ENCODE measurements at regions not wholly inside any gene's neighbourhood (a gene's known extent, or its start where the extent isn't known, plus 50 kb on each side); places are given as distances from the start of the nearest gene placed in this dataset.
"Not testable (repeated sequence)": the region's sequence is repeated elsewhere in the genome, so short reads cannot be mapped to it uniquely, and the experiment has no call there.

DNA sequence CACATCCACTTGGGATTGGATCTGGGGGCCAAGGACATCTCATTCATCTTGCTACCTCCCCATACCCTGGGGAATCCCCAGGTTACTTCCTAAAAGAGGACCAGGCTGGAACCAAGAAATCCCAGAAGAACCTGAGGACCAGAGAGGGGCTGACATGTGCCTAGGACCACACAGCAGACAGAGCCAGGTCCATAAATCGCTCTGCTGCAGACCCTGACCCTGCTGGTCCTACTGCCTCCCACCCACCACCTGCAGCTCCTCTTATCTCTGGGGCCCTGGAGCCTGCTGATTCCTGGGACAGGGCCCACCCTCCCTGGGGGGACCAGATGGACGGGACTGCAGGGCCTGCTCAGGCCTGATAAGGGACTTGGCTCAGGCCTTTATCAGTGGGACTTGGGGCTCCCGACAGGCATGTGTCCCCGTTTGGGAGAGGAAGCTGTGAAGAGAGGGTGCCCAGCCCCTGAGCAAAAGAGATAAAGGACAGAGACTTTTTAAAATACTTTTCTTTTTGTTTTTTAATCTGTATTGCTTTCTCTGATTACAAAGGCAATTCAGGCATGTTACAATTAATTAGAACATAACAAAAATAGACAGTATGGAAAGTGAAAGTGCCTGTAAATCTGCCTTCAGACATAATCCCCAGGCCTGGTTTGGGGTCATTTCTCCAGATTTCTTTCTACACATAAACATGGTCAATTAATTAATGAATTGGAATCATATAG, 101.3 kb upstream of the LARP1 start:
- DNase-seq (ENCODE audit: low spot score): no peak

DNA sequence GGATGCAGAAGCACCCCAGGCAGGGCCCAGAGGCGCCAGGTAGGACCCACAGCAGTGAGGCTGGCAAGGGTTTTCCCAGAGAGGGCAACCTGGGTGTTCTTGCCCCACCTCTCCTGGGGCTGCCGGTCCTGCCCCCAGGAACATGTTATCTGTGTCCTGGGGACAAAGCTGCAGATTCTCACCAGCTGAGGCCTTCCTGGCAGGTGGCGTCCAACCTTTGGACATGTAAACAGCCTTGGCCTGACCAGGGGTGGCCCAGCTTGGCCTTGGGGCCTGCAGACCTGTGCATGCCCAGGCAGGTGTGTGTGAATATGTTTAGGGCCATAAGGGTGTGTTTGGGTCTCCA, 101.8 kb upstream of the LARP1 start:
- peak; percentile 65 for DNase-seq (ENCODE audit: low spot score)

DNA sequence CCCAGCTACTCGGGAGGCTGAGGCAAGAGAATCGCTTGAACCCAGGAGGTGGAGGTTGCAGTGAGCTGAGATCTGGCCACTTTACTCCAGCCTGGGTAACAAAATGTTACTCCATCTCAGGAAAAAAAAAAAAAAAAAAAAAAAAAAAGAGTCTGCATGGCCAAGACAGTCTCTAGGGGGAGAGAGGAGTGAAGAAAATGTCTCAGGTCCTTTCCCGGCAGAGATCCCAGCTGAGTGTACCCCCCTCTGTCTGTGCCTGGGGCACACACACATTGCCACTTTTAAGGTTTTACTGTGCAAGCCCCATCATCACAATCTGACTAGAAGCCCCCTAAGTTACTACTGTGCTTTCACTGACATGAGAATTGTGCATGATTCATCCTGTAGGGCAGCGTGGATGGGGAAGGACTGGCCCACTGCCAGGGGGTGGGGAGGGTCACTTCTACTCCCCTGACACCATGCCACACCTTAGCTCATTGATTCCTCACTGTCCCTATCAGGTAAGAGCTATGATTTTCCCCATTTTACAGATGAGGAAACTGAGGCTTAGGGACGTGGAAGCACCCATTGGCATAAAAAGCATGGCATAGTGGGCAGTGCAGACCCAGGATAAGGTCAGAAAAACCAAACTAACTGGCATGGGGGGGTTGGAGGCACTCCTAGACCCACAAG, 102.3 kb upstream of the LARP1 start:
- no peak for DNase-seq (ENCODE audit: low spot score)

DNA sequence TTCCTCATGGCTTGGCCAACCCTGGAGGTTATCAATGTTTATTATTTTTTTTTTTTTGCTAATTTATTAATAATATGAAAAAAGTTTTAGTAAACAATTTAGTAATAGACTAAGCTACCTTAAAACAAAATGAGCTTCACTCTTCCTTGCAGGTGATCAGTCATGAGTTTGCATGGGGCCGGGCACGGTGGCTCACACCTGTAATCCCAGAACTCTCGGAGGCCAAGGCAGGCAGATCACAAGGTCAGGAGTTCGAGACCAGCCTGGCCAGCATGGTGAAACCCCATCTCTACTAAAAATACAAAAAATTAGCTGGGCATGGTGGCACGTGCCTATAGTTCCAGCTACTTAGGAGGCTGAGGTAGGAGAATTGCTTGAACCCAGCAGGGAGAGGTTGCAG, 103.4 kb upstream of the LARP1 start:
- peak; percentile 74 for DNase-seq (ENCODE audit: low spot score)

DNA sequence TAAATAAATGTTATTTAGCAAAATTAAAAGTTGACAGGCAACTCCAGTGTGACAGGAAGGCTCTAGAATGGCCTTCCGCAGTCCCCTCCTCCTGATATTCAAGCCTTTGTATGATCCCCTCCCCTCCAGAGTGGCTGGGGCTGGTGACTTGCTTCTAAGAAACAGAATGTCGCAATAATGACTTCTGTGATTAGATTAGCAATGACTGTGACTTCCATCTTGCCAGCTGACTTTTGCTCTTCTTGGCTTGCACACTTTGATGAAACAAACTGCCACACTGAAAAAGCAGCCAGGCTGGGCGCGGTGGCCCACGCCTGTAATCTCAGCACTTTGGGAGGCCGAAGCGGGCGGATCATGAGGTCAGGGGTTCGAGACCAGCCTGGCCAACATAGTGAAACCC, 106.5 kb upstream of the LARP1 start:
- DNase-seq (ENCODE audit: low spot score): no peak

DNA sequence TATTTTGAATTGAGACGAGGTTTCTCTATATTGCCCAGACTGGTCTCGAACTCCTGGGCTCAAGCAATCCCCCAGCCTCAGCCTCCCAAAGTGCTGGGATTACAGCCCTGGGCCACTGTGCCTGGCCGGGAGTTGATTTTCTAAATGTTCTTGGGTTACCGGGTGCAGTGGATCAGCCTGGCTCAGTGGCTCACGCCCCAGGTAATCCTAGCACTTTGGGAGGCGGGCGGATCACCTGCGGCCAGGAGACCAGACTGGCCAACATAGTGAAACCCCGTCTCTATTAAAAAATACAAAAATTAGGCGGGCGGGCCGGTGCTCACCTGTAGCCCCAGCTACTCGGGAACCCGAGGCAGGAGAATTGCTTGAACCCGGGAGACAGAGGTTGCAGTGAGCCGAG, 106.9 kb upstream of the LARP1 start:
- DNase-seq (ENCODE audit: low spot score): no peak

DNA sequence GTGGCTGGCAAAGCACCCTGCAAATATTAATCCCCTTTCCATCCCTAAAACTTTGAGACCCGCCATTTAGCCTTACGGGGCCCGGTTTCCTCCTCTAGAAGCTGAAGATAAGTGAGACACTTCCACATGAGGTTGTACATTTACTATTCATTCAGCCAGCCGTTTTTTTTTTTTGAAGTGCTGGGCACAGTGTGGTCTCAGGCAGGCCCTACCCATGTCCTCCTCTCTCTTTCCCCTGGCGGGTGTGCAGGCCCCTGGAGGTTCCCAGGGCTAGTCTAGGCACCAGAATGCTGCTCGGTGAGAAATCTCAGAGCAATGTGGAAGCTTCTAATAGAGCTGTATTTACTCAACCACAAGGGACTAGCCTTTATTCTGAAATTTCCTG, 107.4 kb upstream of the LARP1 start:
- no peak for DNase-seq (ENCODE audit: low spot score)

DNA sequence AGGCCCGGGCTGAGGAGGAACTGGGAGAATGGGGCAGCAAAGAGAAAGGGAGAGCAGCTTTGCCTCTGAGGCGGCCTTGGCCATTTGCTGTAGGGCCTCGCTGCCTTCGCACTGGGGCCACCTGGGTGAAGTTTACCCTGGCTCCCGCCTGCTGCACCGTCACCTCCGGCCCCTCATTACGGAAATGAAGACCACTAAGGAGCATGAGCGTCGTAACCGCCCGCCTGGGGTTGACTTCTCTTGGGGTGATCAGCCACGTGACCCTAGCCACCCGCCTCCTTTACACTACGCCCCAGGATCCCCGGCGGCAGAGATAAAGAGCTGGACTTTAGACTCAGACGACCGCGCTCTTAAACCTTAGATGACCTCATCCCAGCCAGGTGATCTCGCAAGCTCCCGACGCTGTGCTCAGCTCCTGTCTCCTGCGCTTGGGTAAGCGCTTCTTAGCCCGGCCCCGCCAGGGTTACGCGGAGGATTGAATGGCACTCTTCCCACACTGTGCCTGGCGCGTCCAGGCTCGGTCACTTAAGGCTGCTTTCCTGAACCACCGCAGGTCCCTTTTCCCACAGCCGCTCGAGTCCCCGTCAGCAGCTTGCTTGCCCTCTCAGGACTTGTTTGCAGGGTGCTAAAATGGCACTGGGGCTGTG, 107.9 kb upstream of the LARP1 start:
- peak; percentile 59 for DNase-seq (ENCODE audit: low spot score)

DNA sequence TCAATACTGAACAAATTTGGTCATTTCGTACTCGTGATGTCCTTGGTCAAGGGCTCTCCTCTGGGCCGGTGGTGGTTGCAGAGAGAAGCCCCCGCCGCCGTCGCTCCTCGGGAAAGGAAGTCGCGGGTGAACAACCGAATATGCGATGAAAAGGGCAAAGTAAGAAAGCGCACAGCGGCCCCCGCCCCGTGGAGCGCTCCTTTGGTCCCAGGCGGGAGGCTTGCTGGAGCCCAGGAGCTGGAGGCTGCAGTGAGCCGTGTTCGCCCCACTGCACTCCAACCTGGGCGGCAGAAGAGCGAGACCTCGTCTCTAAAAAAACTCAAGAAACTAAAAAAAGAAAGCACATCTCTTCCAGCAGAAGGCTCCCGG, 108.4 kb upstream of the LARP1 start:
- no peak for DNase-seq (ENCODE audit: low spot score)

DNA sequence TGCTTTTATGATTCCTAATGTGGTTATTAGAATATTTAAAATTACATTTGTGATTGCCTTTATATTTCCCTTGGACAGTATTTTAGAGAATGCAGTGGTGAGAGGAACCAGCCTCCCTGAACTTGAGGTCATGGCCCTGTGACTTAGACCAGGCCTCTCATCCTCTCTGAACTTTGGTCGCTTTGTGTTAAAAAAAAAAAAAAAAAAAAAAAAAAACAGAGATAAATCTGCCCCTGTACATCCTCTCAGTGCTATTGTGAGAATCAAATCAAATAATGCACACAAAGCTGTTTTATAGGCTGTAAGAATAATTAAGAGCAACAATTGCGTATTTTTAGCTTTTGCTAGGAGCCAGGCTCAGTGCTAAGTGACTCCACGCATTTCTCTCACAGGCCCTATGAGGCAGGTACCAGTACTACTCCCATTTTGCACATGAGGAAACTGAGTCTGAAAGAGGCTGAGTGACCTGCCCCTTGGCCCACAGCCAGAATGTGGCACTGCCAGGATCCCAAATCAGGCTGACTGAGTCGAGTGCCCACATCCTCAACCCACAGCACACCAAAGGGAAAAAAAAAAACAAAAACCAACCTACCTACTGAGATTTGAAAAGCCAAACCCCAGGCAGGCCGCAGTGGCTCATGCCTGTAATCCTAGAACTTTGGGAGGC, 110.3 kb upstream of the LARP1 start:
- DNase-seq (ENCODE audit: low spot score): peak; percentile 41

DNA sequence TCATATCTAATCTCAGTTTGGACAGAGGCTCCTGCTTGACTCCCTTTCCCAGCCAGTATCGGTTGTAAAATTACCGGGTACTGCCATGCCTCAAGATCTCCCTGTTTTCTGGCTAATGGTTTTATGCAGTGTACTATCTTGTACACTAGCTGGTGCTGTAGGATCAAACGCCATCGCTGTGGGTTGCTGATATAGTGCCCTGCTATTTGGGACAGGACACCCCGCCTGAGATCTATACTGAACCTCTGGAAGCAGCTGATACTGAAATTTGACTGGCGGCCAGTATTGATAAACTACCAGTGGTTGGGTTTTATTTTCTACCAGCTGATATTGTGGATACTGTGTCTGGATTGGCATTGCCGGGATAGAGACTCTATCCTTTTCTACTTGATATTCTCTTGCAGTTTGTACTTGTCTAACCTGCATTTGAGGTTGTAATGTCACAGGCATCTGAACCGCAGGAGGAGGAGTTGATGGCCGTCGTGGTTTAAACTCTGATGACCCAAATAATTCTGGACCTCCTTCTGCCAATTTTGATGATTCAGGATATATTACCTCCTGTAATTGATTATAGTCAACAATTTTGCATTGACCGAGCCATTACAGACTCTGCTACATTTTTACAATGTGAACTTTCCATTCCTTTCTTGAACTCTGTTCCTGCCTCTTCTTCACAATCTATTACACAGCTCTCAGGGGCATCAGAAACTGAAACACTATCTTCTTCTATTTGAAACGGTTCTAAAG, 112.5 kb upstream of the LARP1 start:
- DNase-seq (ENCODE audit: low spot score): peak; percentile 9

DNA sequence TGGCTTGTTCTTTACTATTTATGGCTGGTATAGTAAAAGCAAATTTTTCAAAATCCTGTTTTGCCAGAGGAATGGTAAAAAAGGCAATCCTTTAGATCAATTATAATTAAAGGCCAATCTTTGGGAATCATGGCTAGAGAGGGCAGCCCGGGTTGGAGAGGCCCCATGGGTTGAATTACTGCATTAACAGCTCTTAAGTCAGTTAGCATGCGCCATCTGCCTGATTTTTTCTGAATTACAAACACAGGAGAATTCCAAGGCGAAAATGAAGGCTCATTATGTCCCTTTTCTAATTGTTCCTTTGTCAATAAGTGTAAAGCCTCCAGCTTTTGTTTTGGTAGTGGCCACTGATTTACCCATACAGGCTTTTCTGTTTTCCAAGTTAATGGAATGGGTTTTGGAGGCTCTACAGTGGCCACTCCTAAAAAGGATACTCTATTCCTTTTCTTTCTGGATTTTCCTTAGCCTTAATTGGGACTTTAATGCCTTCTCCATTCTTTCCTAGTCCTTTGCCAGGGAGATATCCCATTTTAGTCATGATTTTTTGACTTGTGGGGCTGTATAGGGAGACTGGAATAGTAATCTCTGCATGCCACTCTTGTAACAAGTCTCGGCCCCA, 114.9 kb upstream of the LARP1 start:
- not testable (repeated sequence) for DNase-seq (ENCODE audit: low spot score)

DNA sequence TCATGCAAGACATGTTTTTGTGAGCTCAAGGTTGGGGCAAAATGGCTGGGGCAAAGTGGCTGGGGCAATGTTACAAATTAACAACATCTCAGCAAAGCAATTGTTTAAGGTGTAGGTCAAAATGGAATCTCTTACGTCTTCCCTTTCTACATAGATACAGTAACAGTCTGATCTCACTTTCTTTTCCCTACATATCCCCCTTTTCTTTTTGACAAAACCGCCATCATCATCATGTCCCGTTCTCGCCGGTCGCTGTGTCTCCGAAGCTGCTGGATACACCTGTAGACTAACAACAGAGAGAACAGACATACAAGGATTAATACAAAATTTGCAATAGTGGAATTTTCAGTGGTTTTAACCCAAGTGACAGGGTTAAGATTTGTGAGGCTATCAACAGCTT, 118.4 kb upstream of the LARP1 start:
- DNase-seq (ENCODE audit: low spot score): peak; percentile 60

DNA sequence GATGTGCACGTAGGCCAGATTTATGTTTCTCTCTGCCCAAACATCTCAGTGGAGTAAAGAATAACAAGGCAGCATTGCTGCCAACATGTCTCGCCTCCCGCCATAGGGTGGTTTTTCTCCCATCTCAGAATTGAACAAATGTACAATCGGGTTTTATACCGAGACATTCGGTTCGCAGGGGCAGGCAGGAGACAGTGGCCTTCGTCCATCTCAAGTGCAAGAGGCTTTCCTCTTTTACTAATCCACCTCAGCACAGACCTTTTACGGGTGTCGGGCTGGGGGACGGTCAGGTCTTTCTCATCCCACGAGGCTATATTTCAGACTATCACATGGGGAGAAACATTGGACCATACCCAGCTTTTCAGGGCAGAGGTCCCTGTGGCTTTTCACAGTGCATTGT, 118.9 kb upstream of the LARP1 start:
- peak; percentile 64 for DNase-seq (ENCODE audit: low spot score)

DNA sequence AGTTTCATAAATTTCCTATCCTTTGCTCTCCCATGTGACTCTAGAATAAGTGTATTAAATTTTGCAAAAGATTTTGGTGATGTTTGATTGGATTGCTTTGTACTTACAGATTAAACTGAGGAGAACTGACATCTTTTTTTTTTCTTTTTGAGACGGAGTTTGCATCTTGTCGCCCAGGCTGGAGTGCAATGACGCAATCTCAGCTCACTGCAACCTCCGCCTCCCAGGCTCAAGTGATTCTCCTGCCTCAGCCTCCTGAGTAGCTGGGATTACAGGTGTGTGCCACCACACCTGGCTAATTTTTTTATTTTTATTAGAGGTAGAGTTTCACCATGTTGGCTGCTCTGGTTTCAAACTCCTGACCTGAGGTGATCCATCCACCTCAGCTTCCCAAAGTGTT, 121.4 kb upstream of the LARP1 start:
- not testable (repeated sequence) for DNase-seq (ENCODE audit: low spot score)

DNA sequence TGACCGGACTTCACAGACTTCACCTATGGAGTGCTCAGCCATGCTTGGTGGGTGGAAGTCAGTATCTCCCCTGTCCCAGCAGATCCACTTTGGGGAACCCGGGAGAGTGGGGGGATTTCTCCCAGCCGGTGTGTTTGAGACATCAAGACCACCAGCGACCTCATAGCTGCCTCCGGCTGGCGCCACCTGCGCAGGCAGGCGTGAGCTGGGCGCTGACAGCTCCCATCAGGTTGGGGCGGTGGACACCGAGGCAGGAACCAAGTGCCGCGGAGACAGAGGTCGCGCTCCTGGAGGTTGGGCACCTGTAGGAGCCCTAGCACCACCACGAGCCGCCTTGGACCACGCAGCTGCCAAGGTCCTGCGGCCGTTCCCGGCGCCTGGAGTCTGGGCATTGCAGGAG, 124.0 kb upstream of the LARP1 start:
- no peak for DNase-seq (ENCODE audit: low spot score)

DNA sequence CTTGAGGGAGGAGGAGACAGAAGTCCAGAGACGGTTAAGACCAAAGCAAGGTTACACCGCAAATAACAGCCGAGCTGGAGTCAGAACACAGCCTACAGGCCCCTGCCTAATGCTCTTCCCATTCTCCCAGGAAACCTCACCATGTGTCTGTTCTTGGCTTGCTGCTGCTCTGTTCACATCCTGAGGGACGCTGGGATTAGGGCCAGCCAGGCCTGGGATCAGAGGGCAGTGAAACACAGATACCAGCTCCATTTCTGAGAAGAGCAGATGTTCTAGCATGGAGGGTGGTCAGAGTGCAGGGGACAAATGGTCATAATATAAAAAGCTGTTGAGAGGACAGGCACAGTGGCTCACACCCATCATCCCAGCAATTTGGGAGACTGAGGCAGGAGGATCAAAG, 124.8 kb upstream of the LARP1 start:
- no peak for DNase-seq (ENCODE audit: low spot score)

DNA sequence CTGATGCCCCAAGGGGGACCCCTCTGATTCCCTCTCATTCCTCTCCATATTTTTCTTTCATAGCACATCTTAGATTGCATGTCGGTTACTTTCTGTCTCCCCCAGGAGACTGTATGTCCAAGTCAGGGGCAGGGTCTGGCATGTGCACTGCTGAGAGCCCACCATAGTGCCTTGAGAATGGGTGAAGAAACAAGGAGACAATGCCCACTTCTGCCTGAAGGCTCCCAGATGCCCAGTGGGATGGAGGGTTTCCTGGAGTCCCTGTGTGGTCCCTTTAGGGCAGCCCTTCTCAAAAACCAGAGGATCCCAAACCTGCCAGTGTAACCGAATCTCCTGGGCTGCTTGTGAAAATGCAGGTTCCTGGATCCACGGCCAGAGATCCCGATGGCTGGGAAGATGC, 126.5 kb upstream of the LARP1 start:
- DNase-seq (ENCODE audit: low spot score): no peak

DNA sequence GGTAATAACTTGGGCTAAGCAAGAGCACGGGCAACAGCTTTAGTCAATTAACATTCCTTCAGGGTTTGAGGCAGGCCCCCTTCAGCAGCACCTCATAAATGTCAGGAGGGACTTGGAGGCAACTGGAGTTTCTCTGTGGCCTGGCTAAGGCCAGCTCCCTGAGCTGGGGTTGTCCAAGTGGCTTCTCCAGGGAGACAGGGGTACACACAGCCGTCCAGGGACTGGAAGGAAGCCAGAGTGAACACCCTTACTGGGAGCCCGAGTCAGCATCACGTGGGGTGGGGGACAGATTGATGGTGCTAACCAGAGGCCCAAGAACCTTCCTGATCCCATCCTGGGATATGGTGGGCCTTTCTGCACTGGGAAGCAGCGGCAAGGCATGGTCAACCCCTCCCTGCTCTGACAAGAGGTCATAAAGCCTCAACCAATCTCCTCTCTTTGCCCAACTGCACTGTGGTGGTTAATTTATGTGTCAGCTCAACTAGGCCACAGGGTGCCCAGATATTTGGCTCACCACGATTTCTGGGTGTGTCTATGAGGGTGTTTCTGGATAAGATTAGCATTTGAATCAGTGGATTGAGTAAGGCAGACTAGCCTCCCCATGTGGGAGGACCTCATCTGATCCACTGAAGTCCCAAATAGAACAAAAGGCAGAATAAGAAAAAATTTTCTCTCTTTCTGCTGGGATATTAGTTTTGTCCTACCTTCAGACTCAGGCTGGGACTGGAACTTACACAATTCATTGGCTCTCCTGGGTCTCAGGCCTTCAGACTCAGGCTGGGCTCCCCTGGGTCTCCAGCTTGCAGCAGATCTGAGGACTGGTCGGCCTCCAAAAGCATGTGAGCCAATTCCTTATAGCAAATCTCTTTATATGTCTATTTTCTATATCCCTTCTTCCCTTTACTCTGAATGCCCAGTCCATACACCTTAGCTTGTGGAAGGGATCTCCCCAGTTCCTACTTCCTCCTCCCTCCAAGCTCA, 127.2 kb upstream of the LARP1 start:
- peak; percentile 43 for DNase-seq (ENCODE audit: low spot score)
